ENCODE measurements at regions not wholly inside any gene's neighbourhood (a gene's known extent, or its start where the extent isn't known, plus 50 kb on each side); places are given as distances from the start of the nearest gene placed in this dataset.

- ChIA-PET CTCF (interaction anchor here (1.0 to 1.2 kb wide), 2 partner anchors 23 to 28 kb away, joined by 3 read pairs; no protein-coding TSS in a partner anchor), POLR2A (no interaction called here)
- no peak overlapping the region for H3K27ac ChIP-seq (ENCODE audit: insufficient read depth, low read depth, low read length)
- H4K20me1 ChIP-seq (replicated peaks; ENCODE audit: control insufficient read depth, extremely low read depth, insufficient read depth, low read length): no peaks in the 10 kb centered on the region
- TF ChIP-seq JUN (IDR thresholded peaks at IDR 0.05; ENCODE audit: borderline replicate concordance, insufficient read depth, insufficient read length, low read depth) (no peak), CTCF (IDR thresholded peaks at IDR 0.05; ENCODE audit: extremely low read depth in 1 of 2, insufficient read depth in 1 of 2, low read depth in 1 of 2, low read length in 2 of 2) (no peak), EZH2 (IDR thresholded peaks at IDR 0.05; ENCODE audit: borderline replicate concordance, low read depth, low read length, severe bottlenecking) (no peak), GATA2 (IDR thresholded peaks at IDR 0.05; ENCODE audit: insufficient read depth, insufficient read length, low read depth, low read length) (no peak), POLR2A (IDR thresholded peaks at IDR 0.05; ENCODE audit: low read depth, low read length) (no peak), FOS (IDR thresholded peaks at IDR 0.05; ENCODE audit: borderline replicate concordance, insufficient read depth, low read length) (no peak), MAX (IDR thresholded peaks at IDR 0.05; ENCODE audit: insufficient read depth, insufficient read length) (no peak), MYC (IDR thresholded peaks at IDR 0.05; ENCODE audit: low read depth, low read length) (no peak), POLR2AphosphoS5 (IDR thresholded peaks at IDR 0.05; ENCODE audit: insufficient read depth, low read depth, low read length) (no peak)
- DNase-seq (ENCODE audit: low read depth, low spot score) (no peak), FAIRE-seq (no peak)
- peaks cover 2 to 6% of the 10 kb centered on the region in 2 experiments for H3K27me3 ChIP-seq (ENCODE audit: control insufficient read depth in 2 of 2, insufficient read depth in 2 of 2, low read length in 2 of 2)
- no peak overlapping the region for H3K9ac ChIP-seq (replicated peaks; ENCODE audit: extremely low read depth, insufficient read depth, low read length)
- H3K4me1 ChIP-seq (ENCODE audit: control insufficient read depth, extremely low read depth, insufficient read depth, low read length): peaks cover 10% of the 10 kb centered on the region
- dilution Hi-C loops (cut with MboI; ENCODE audit: extremely low pct_ligation_motif_present, low sequenced_read_pairs) (no loop called here), intact Hi-C loops (cut with micrococcal nuclease) (no loop called here)
- H3K4me2 ChIP-seq (ENCODE audit: insufficient read depth, low read length): no peak overlapping the region
- no peak overlapping the region for H2AFZ ChIP-seq (ENCODE audit: low read depth, low read length)
- no peaks in the 10 kb centered on the region for H3K36me3 ChIP-seq (ENCODE audit: control insufficient read depth in 2 of 2, extremely low read depth in 1 of 2, insufficient read depth in 2 of 2, low read length in 2 of 2)
- no TSS peak for BruUV-seq (replicated peaks)
- H3K4me3 ChIP-seq (replicated peaks in 1 of 3; ENCODE audit: insufficient read depth in 1 of 3, low read depth in 1 of 3, low read length in 3 of 3): no peak overlapping the region
- H3K9me1 ChIP-seq (replicated peaks; ENCODE audit: control insufficient read depth, extremely low read depth, insufficient read depth, low read length): no peaks in the 10 kb centered on the region
- no peaks in the 10 kb centered on the region for H3K9me3 ChIP-seq (replicated peaks; ENCODE audit: control insufficient read depth, insufficient read depth, low read length)
- no peaks in the 10 kb centered on the region for H3K79me2 ChIP-seq (ENCODE audit: control insufficient read depth, insufficient read depth, low read length)
Measured at GRCh38 chr12:66063916-66064315, 66.6 kb downstream of the LLPH start.
